Left ventricle myocardium inferior (tissue), 1 donor: ENCODE measurements at regions not wholly inside any gene's neighbourhood (a gene's known extent, or its start where the extent isn't known, plus 50 kb on each side); places are given as distances from the start of the nearest gene placed in this dataset.

Experiments used
- DNase-seq: peaks from one replicate; pipeline ENCODE4 v3.0.0-alpha.2; 2020
- H3K27ac ChIP-seq: fragments of 200-600 bp; replicated peaks from 2 replicates; pipeline ENCODE4 v1.8.0; 2021
- H3K27me3 ChIP-seq: fragments of 200-600 bp; 2 replicates; pipeline ENCODE4 v1.8.0; 2021; ENCODE audit warnings: low read depth
- H3K36me3 ChIP-seq: fragments of 200-600 bp; 2 replicates; pipeline ENCODE4 v1.8.0; 2021
- H3K4me1 ChIP-seq: fragments of 200-600 bp; 2 replicates; pipeline ENCODE4 v1.8.0; 2021
- H3K4me3 ChIP-seq: fragments of 200-600 bp; 2 replicates; pipeline ENCODE4 v1.8.0; 2021; ENCODE audit warnings: mild to moderate bottlenecking, moderate library complexity
- H3K9me3 ChIP-seq: fragments of 200-600 bp; replicated peaks from 2 replicates; pipeline ENCODE4 v1.8.0; 2021
- CTCF ChIP-seq: fragments of 200-600 bp; IDR thresholded peaks from 2 replicates; pipeline ENCODE4 v1.8.0; 2021; ENCODE audit warnings: antibody characterized with exemption, mild to moderate bottlenecking, borderline replicate concordance
- intact Hi-C: fragments of 100-400 bp; cut with micrococcal nuclease; formaldehyde crosslinking; loops from one replicate; pipeline ENCODE4 v1.11.0; 2022
- donor health status: DM: no; HTN: yes; CAD: no; lungs with severe emphysema.

GRCh38 chr22:22184277-22184807 lies 60.2 kb upstream of the VPREB1 start:
- intact Hi-C loops: no loop called here
- Histone ChIP-seq H3K27me3 (peaks cover 91% of the 10 kb centered on the region), H3K4me3 (no peak overlapping the region), H3K27ac (no peak overlapping the region), H3K4me1 (no peaks in the 10 kb centered on the region), H3K36me3 (no peaks in the 10 kb centered on the region), H3K9me3 (no peaks in the 10 kb centered on the region)
- no peak for DNase-seq
- no peak for TF ChIP-seq CTCF

GRCh38 chr22:22182990-22183264 lies 61.7 kb upstream of the VPREB1 start:
- no peaks in the 10 kb centered on the region for H3K9me3 ChIP-seq
- no peak overlapping the region for H3K4me3 ChIP-seq
- H3K36me3 ChIP-seq: no peaks in the 10 kb centered on the region
- no peaks in the 10 kb centered on the region for H3K4me1 ChIP-seq
- no peak overlapping the region for H3K27ac ChIP-seq
- no peak for DNase-seq
- peaks cover 99% of the 10 kb centered on the region for H3K27me3 ChIP-seq
- intact Hi-C loops: no loop called here
- TF ChIP-seq CTCF: no peak

- no peaks in the 10 kb centered on the region for H3K9me3 ChIP-seq
- intact Hi-C loops: no loop called here
- H3K27ac ChIP-seq: no peak overlapping the region
- DNase-seq: no peak
- no peaks in the 10 kb centered on the region for H3K4me1 ChIP-seq
- H3K27me3 ChIP-seq: peaks cover 98% of the 10 kb centered on the region
- TF ChIP-seq CTCF: no peak
- no peak overlapping the region for H3K4me3 ChIP-seq
- H3K36me3 ChIP-seq: no peaks in the 10 kb centered on the region
Observed at GRCh38 chr22:22182218-22182989, 62.2 kb upstream of the VPREB1 start.

- H3K27me3 ChIP-seq: peaks cover 99% of the 10 kb centered on the region
- intact Hi-C loops: no loop called here
- H3K27ac ChIP-seq: no peak overlapping the region
- no peaks in the 10 kb centered on the region for H3K4me1 ChIP-seq
- no peak for TF ChIP-seq CTCF
- DNase-seq: no peak
- no peaks in the 10 kb centered on the region for H3K36me3 ChIP-seq
- H3K9me3 ChIP-seq: no peaks in the 10 kb centered on the region
- no peak overlapping the region for H3K4me3 ChIP-seq
Observed at GRCh38 chr22:22181341-22181850, 63.2 kb upstream of the VPREB1 start.

- intact Hi-C loops: no loop called here
- no peak overlapping the region for H3K27ac ChIP-seq
- H3K27me3 ChIP-seq: peaks cover 99% of the 10 kb centered on the region
- TF ChIP-seq CTCF: no peak
- no peaks in the 10 kb centered on the region for H3K36me3 ChIP-seq
- no peaks in the 10 kb centered on the region for H3K4me1 ChIP-seq
- no peak overlapping the region for H3K4me3 ChIP-seq
- no peak for DNase-seq
- H3K9me3 ChIP-seq: no peaks in the 10 kb centered on the region
Observed at GRCh38 chr22:22180738-22181285, 63.8 kb upstream of the VPREB1 start.
